ENCODE measurements at regions not wholly inside any gene's neighbourhood (a gene's known extent, or its start where the extent isn't known, plus 50 kb on each side); places are given as distances from the start of the nearest gene placed in this dataset.

DNA sequence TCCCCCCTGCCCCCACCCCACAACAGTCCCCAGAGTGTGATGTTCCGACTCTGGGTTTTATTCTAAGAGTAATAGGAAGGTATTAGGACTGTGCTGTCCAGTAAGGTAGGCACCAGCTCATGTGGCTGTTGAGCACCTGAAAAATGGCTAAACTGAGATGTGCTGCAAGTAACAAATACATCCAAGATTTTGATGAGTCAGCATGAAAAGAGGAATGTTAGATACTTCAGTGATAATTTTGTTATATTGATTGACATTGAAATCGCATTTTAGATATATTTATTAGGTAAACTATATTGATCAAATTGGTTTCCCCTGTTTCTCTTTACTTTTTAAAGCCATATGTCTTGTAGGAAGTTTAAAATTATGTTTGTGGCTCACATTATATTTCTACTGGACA lies 147.8 kb downstream of the FTCDNL1 start:
- no peak overlapping the region for H3K27ac ChIP-seq (ENCODE audit: low read depth in 2 of 2, low read length in 1 of 2)
- H3K9ac ChIP-seq: no peak overlapping the region
- POLR2A ChIA-PET: no interaction called here
- 0 out of 2 replicates have a peak, but pooled peaks cover 4% of the 10 kb centered on the region for H3K9me3 ChIP-seq
- H3F3A ChIP-seq (replicated peaks; ENCODE audit: insufficient read depth): no peaks in the 10 kb centered on the region
- DNase-seq: no peak
- H3K79me2 ChIP-seq (ENCODE audit: insufficient read depth): no peaks in the 10 kb centered on the region
- no peaks in the 10 kb centered on the region for H4K20me1 ChIP-seq (ENCODE audit: insufficient read depth)
- H3K4me2 ChIP-seq: no peak overlapping the region
- no peaks in the 10 kb centered on the region for H3K36me3 ChIP-seq (replicated peaks in 1 of 2; ENCODE audit: control insufficient read depth in 1 of 2, insufficient read depth in 2 of 2, low read length in 1 of 2)
- no peaks in the 10 kb centered on the region for H3K9me2 ChIP-seq
- H2AFZ ChIP-seq (ENCODE audit: low read depth): no peak overlapping the region
- H3K4me3 ChIP-seq (ENCODE audit: low read depth in 2 of 2, low read length in 1 of 2): no peak overlapping the region
- no peaks in the 10 kb centered on the region for H3K4me1 ChIP-seq (ENCODE audit: control insufficient read depth in 1 of 2, insufficient read depth in 2 of 2, low read depth in 1 of 2, low read length in 1 of 2)
- WGBS (ENCODE audit: low lambda C conversion rate): 0% methylated on average over 2 of the region's 2 CpGs
- no peaks in the 10 kb centered on the region for H3K27me3 ChIP-seq (ENCODE audit: insufficient read depth)
- TF ChIP-seq NFIC (IDR thresholded peaks at IDR 0.05; ENCODE audit: borderline replicate concordance): no peak
- TF ChIP-seq EZH2phosphoT487 (IDR thresholded peaks at IDR 0.05; ENCODE audit: borderline replicate concordance, low read depth): no peak
- CTCF ChIA-PET: no interaction called here

DNA sequence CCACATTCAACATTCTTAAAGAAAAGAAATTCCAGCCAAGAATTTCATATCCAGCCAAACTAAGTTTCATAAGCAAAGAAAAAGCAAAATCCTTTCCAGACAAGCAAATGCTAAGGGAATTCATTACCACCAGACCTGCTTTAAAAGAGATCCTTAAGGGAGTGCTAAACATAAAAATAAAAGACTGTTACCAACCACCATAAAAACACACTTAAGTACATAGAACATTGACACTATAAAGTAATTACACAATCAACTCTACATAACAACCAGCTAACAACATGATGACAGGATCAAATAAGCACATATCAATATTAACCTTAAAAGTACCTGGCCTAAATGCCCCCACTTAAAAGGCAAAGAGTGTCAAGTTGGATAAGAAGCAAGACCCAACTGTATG lies 153.5 kb downstream of the FTCDNL1 start:
- CTCF ChIA-PET: interaction anchor here (1.2 kb wide), 1 partner anchor 43 kb away, joined by 4 read pairs; no protein-coding TSS in a partner anchor

More for the DNA sequence above, 153.5 kb downstream of the FTCDNL1 start:
- POLR2A ChIA-PET: no interaction called here
- H3K4me3 ChIP-seq (ENCODE audit: low read depth in 2 of 2, low read length in 1 of 2): no peak overlapping the region
- TF ChIP-seq NRF1 (IDR thresholded peaks at IDR 0.05; ENCODE audit: low read depth, low read length): no peak
- TF ChIP-seq FOSL2 (IDR thresholded peaks at IDR 0.05; ENCODE audit: borderline replicate concordance, low read depth): no peak
- TF ChIP-seq, protein P1, sequence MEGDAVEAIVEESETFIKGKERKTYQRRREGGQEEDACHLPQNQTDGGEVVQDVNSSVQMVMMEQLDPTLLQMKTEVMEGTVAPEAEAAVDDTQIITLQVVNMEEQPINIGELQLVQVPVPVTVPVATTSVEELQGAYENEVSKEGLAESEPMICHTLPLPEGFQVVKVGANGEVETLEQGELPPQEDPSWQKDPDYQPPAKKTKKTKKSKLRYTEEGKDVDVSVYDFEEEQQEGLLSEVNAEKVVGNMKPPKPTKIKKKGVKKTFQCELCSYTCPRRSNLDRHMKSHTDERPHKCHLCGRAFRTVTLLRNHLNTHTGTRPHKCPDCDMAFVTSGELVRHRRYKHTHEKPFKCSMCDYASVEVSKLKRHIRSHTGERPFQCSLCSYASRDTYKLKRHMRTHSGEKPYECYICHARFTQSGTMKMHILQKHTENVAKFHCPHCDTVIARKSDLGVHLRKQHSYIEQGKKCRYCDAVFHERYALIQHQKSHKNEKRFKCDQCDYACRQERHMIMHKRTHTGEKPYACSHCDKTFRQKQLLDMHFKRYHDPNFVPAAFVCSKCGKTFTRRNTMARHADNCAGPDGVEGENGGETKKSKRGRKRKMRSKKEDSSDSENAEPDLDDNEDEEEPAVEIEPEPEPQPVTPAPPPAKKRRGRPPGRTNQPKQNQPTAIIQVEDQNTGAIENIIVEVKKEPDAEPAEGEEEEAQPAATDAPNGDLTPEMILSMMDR (IDR thresholded peaks at IDR 0.05): no peak
- no peak for TF ChIP-seq NFIC (IDR thresholded peaks at IDR 0.05; ENCODE audit: borderline replicate concordance)
- TF ChIP-seq FOXJ3 (CRISPR knock-in tag; IDR thresholded peaks at IDR 0.05): no peak
- TF ChIP-seq JUND (IDR thresholded peaks at IDR 0.05): no peak
- no peak for TF ChIP-seq GABPA (IDR thresholded peaks at IDR 0.05; ENCODE audit: low read depth)
- TF ChIP-seq, protein P2, sequence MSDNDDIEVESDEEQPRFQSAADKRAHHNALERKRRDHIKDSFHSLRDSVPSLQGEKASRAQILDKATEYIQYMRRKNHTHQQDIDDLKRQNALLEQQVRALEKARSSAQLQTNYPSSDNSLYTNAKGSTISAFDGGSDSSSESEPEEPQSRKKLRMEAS (IDR thresholded peaks at IDR 0.05; ENCODE audit: low read depth): no peak
- no peak for TF ChIP-seq TEAD4 (IDR thresholded peaks at IDR 0.05; ENCODE audit: borderline replicate concordance, insufficient read depth)
- TF ChIP-seq, protein P3, sequence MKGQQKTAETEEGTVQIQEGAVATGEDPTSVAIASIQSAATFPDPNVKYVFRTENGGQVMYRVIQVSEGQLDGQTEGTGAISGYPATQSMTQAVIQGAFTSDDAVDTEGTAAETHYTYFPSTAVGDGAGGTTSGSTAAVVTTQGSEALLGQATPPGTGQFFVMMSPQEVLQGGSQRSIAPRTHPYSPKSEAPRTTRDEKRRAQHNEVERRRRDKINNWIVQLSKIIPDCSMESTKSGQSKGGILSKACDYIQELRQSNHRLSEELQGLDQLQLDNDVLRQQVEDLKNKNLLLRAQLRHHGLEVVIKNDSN (IDR thresholded peaks at IDR 0.05; ENCODE audit: borderline replicate concordance, low read depth): no peak
- TF ChIP-seq SIN3A (IDR thresholded peaks at IDR 0.05; ENCODE audit: borderline replicate concordance, low read depth, low read length): no peak
- H3K27ac ChIP-seq (ENCODE audit: low read depth in 2 of 2, low read length in 1 of 2): no peak overlapping the region
- no peaks in the 10 kb centered on the region for H3K9me2 ChIP-seq
- DNase-seq: no peak
- no peaks in the 10 kb centered on the region for H3K4me1 ChIP-seq (ENCODE audit: control insufficient read depth in 1 of 2, insufficient read depth in 2 of 2, low read depth in 1 of 2, low read length in 1 of 2)
- no peak overlapping the region for H2AFZ ChIP-seq (ENCODE audit: low read depth)
- no peaks in the 10 kb centered on the region for H3K9me3 ChIP-seq
- H4K20me1 ChIP-seq (ENCODE audit: insufficient read depth): no peaks in the 10 kb centered on the region
- no peaks in the 10 kb centered on the region for H3K27me3 ChIP-seq (ENCODE audit: insufficient read depth)
- no peak overlapping the region for H3K9ac ChIP-seq
- no peak overlapping the region for H3K4me2 ChIP-seq
- H3K36me3 ChIP-seq (replicated peaks in 1 of 2; ENCODE audit: control insufficient read depth in 1 of 2, insufficient read depth in 2 of 2, low read length in 1 of 2): no peaks in the 10 kb centered on the region
- H3F3A ChIP-seq (replicated peaks; ENCODE audit: insufficient read depth): no peaks in the 10 kb centered on the region
- H3K79me2 ChIP-seq (ENCODE audit: insufficient read depth): no peaks in the 10 kb centered on the region

All from SK-N-SH (cell line).